GM21390 (cell line): ENCODE measurements at regions not wholly inside any gene's neighbourhood (a gene's known extent, or its start where the extent isn't known, plus 50 kb on each side); places are given as distances from the start of the nearest gene placed in this dataset.
A peak's percentile ranks its signal among the peaks of the same experiment; 100 is the strongest.
"Not testable (repeated sequence)": the region's sequence is repeated elsewhere in the genome, so short reads cannot be mapped to it uniquely, and the experiment has no call there.

Source experiments
- ATAC-seq: cut with Tn5 transposase; IDR thresholded peaks from one replicate; pipeline ENCODE4 v1.9.1; 2021; ENCODE audit not compliant: unreplicated experiment

GRCh38 chr15:56812221-56812620 is 78.9 kb upstream of the ZNF280D start:
- no peak for ATAC-seq

GRCh38 chr15:56811586-56811985 is 78.3 kb upstream of the ZNF280D start:
- ATAC-seq = no peak

- no peak for ATAC-seq
These were observed 74.9 kb upstream of the ZNF280D start for GRCh38 chr15:56808160-56808559.

- ATAC-seq = no peak
These were observed 72.8 kb upstream of the ZNF280D start for GRCh38 chr15:56806148-56806536.

GRCh38 chr15:56805466-56806147 is 72.3 kb upstream of the ZNF280D start:
- no peak for ATAC-seq

GRCh38 chr15:56804938-56805337 is 71.6 kb upstream of the ZNF280D start:
- no peak for ATAC-seq

GRCh38 chr15:56804279-56804678 is 71.0 kb upstream of the ZNF280D start:
- peak; percentile 47 for ATAC-seq

GRCh38 chr15:56802161-56802560 is 68.9 kb upstream of the ZNF280D start:
- ATAC-seq = no peak

- peak; percentile 88 for ATAC-seq
These were observed 65.3 kb upstream of the ZNF280D start for GRCh38 chr15:56798639-56799038.

GRCh38 chr15:56797720-56798275 is 64.5 kb upstream of the ZNF280D start:
- ATAC-seq = no peak

GRCh38 chr15:56795502-56795901 is 62.2 kb upstream of the ZNF280D start:
- no peak for ATAC-seq

GRCh38 chr15:56794553-56795329 is 61.4 kb upstream of the ZNF280D start:
- no peak for ATAC-seq

GRCh38 chr15:56794165-56794552 is 60.9 kb upstream of the ZNF280D start:
- no peak for ATAC-seq

- no peak for ATAC-seq
These were observed 58.9 kb upstream of the ZNF280D start for GRCh38 chr15:56792211-56792610.

- ATAC-seq = not testable (repeated sequence)
These were observed 58.2 kb upstream of the ZNF280D start for GRCh38 chr15:56791521-56791920.

- no peak for ATAC-seq
These were observed 55.0 kb upstream of the ZNF280D start for GRCh38 chr15:56788359-56788758.

GRCh38 chr15:56786966-56787365 is 53.7 kb upstream of the ZNF280D start:
- peak; percentile 77 for ATAC-seq

- ATAC-seq = no peak
These were observed 50.8 kb upstream of the ZNF280D start for GRCh38 chr15:56783857-56784661.

- no peak for ATAC-seq
These were observed 50.0 kb upstream of the ZNF280D start for GRCh38 chr15:56783156-56783856.
